ENCODE measurements at regions not wholly inside any gene's neighbourhood (a gene's known extent, or its start where the extent isn't known, plus 50 kb on each side); places are given as distances from the start of the nearest gene placed in this dataset.

DNA sequence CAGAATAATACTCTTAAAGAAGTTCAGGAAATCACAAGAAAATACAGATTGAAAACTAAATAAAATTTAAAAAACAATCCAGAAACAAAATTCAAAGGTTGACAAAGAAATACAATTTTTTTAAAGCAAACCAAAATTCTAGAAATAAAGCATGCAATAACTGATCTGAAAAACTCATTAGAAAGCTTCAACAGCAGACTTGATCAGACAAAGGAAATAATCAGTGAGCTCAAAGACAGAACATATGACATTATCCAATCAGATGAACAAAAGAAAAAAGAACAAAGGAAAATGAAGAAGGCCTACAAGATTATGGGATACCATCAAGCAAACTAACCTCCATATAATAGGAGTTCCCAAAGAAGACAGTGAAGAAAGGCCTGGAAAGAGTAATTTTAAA lies 336.8 kb downstream of the RSL24D1 start:
- TF ChIP-seq, protein P1, sequence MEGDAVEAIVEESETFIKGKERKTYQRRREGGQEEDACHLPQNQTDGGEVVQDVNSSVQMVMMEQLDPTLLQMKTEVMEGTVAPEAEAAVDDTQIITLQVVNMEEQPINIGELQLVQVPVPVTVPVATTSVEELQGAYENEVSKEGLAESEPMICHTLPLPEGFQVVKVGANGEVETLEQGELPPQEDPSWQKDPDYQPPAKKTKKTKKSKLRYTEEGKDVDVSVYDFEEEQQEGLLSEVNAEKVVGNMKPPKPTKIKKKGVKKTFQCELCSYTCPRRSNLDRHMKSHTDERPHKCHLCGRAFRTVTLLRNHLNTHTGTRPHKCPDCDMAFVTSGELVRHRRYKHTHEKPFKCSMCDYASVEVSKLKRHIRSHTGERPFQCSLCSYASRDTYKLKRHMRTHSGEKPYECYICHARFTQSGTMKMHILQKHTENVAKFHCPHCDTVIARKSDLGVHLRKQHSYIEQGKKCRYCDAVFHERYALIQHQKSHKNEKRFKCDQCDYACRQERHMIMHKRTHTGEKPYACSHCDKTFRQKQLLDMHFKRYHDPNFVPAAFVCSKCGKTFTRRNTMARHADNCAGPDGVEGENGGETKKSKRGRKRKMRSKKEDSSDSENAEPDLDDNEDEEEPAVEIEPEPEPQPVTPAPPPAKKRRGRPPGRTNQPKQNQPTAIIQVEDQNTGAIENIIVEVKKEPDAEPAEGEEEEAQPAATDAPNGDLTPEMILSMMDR (IDR thresholded peaks at IDR 0.05; ENCODE audit: insufficient read depth, low read depth, low read length, missing control alignments), result no peak
- H3K4me3 ChIP-seq (ENCODE audit: low read depth, low read length), result no peak overlapping the region
- DNase-seq (ENCODE audit: low read depth), result no peak

DNA sequence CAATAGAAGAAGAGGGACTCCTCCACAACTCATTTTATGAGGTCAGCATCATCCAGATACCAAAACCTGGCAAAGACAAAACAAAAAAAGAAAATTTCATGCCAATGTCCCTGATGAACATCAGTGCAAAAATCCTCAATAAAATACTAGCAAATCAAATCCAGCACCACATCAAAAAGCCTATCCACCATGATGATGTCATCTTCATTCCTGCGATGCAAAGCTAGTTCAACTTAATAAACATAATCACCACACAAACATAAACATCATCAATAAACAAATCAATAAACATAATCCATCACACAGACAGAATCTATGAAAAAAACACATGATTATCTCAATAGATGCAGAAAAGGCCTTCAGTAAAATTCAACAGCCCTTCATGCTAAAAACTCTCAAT lies 342.1 kb downstream of the RSL24D1 start:
- H3K4me3 ChIP-seq (ENCODE audit: low read depth, low read length), result no peak overlapping the region
- TF ChIP-seq, protein P1 (IDR thresholded peaks at IDR 0.05; ENCODE audit: insufficient read depth, low read depth, low read length, missing control alignments), result no peak
- DNase-seq (ENCODE audit: low read depth), result no peak

DNA sequence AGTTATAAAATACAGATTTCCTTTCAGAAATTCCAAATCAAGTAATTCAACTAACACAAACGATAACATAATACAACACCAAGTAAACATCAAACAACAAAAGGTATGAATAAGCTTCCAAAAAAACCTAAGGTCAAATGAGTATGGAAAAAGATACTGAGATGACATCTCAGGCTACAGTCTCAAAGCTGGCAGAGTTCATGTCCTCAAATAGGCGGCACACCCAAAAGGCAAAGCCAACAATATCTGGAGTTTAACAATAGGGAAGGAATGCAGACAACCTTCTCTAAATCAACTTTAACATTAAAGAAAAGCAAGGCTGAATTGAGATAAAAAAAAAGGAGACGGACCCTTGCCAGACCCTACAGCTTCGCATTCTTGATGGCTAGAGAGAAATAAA lies 346.6 kb downstream of the RSL24D1 start:
- DNase-seq (ENCODE audit: low read depth), result no peak
- TF ChIP-seq, protein P1 (IDR thresholded peaks at IDR 0.05; ENCODE audit: insufficient read depth, low read depth, low read length, missing control alignments), result no peak
- no peak overlapping the region for H3K4me3 ChIP-seq (ENCODE audit: low read depth, low read length)

DNA sequence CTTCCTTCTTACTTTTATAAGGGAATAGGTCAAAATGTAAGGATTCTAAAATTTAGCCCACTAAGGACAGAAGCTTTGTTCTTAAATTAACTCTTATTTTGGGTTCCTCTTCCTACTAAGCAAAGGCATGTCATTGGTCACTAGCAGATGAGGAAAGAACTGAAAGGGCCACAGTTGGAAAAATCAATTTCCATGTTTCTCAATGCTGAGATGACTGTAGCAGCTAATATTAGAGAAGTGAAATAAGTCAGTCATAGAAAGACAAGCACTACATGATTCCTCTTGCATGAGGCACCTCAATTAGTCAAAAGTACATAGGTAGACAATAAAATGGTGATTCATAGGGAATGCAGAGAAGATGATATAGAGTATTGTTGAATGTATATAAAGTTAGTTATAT lies 353.7 kb downstream of the RSL24D1 start:
- no peak overlapping the region for H3K4me3 ChIP-seq (ENCODE audit: low read depth, low read length)
- TF ChIP-seq, protein P1 (IDR thresholded peaks at IDR 0.05; ENCODE audit: insufficient read depth, low read depth, low read length, missing control alignments), result no peak
- DNase-seq (ENCODE audit: low read depth), result no peak

DNA sequence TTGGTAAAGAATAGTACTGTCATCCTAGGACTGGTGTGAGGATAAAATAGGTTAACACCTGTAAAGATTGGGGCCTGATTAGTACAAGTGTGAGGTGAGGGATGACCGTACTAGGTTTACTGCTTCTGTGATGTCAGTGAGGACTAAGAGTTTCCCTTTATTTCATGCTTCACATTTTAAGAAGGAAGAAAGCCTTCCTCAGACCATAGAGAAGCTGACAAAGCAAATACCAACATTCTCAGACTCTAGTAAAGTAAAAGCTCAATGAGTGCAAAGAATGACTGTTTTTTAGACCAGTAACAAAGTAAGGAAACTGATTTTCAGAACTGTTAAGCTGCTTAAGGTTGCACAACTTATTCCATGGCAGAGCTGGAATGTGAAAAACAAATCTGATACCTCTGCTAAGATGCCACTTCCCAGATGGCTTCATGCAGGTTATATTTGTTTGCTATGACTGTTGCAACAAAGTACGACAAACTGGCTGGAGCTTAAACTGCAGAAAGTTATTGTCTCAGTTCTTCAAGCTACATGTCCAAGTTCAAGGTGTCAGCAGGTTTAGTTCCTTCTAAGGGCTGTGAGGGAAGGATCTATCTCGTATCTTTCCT lies 354.9 kb downstream of the RSL24D1 start:
- TF ChIP-seq, protein P1 (IDR thresholded peaks at IDR 0.05; ENCODE audit: insufficient read depth, low read depth, low read length, missing control alignments), result no peak
- no peak overlapping the region for H3K4me3 ChIP-seq (ENCODE audit: low read depth, low read length)
- DNase-seq (ENCODE audit: low read depth), result no peak

DNA sequence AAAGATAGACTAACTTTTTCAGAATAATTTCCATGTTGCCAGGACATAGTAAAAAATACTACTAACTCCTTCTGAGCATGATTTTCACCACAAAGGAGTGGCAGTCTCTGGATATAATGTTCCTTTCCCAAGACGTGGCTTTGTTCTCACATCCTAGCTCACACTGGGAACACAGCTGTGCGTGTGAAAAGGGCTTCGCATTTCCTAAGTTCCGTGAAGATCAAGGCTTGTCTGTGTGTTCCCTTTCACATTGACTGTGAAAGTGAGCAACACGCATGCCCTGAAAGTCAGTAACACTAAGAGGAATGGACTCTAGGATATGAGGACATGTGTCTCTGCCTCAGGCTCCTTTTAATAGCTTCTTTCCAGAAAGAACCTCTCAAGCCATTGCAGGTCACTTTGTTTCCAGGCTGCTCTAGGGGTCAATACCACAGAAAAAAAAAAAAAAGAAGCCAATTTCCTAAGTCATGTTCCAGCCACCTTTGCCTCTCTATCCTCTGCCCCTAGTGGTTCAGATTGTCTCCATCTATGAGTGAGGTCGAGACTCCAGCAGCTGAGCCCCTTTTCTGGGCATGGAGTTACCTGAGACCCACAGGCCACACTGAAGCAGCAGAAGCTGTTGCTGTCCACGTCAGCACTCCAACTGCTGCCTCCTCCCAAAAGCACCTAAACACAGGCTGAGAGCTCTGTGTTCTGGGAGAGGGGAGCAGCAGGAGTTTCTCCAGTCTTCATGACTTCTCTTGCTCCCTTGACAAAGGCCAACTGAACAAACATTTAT lies 355.9 kb downstream of the RSL24D1 start:
- no peak overlapping the region for H3K4me3 ChIP-seq (ENCODE audit: low read depth, low read length)
- DNase-seq (ENCODE audit: low read depth), result no peak
- TF ChIP-seq, protein P1 (IDR thresholded peaks at IDR 0.05; ENCODE audit: insufficient read depth, low read depth, low read length, missing control alignments), result no peak

All from GM12865 (cell line).